RWPE1 (cell line): ENCODE measurements at regions not wholly inside any gene's neighbourhood (a gene's known extent, or its start where the extent isn't known, plus 50 kb on each side); places are given as distances from the start of the nearest gene placed in this dataset.

Experiments
- CTCF ChIA-PET: fragments of 350-600 bp; sonication (Branson Sonifier 250); formaldehyde crosslinking; extraction: SDS; loops from one replicate; lab custom pipeline; 2021; lab: Yijun Ruan, JAX
- POLR2A ChIA-PET: fragments of 400-600 bp; formaldehyde crosslinking; extraction: SDS; loops from one replicate; lab custom pipeline; 2020; ENCODE audit warnings: antibody characterized with exemption; ENCODE audit not compliant: low non-redundant PET; lab: Yijun Ruan, JAX
- DNase-seq: peaks from one replicate; pipeline ENCODE4 v3.0.0; 2012; ENCODE audit warnings: low spot score
- H3K27ac ChIP-seq: fragments of 450-650 bp; 2 replicates; pipeline ENCODE4 v1.5.1; 2017
- TF ChIP-seq, protein P1 (sequence below): fragments of 450-650 bp; conservative IDR thresholded peaks from 2 replicates; pipeline ENCODE4 v1.5.1; 2017; ENCODE audit warnings: low read depth, mild to moderate bottlenecking

GRCh38 chr14:34110531-34110930 lies 159.7 kb upstream of the EGLN3 start:
- TF ChIP-seq, protein P1, sequence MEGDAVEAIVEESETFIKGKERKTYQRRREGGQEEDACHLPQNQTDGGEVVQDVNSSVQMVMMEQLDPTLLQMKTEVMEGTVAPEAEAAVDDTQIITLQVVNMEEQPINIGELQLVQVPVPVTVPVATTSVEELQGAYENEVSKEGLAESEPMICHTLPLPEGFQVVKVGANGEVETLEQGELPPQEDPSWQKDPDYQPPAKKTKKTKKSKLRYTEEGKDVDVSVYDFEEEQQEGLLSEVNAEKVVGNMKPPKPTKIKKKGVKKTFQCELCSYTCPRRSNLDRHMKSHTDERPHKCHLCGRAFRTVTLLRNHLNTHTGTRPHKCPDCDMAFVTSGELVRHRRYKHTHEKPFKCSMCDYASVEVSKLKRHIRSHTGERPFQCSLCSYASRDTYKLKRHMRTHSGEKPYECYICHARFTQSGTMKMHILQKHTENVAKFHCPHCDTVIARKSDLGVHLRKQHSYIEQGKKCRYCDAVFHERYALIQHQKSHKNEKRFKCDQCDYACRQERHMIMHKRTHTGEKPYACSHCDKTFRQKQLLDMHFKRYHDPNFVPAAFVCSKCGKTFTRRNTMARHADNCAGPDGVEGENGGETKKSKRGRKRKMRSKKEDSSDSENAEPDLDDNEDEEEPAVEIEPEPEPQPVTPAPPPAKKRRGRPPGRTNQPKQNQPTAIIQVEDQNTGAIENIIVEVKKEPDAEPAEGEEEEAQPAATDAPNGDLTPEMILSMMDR: no peak
- ChIA-PET CTCF (no interaction called here), POLR2A (no interaction called here)
- H3K27ac ChIP-seq: no peak overlapping the region
- no peak for DNase-seq

GRCh38 chr14:34107441-34107840 lies 156.6 kb upstream of the EGLN3 start:
- POLR2A ChIA-PET: no interaction called here
- CTCF ChIA-PET: no interaction called here

DNA sequence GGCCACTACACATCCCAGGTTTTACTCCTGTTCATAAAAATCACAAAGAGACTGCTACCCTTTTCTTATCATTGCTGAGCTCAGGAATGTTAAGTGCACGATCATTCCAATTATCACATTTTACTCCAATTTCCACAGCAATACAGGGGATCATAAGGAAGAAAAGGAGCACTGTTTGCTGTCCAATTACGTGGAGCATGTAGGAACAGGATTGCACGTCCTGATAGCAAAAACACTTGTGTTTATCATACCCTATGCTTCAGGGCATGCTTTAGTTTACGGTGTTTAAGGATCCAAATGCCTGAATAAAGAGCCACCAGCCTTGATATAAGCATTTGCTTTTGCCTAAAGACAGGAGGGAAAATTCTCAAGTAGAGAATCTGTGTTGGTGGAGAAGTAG lies 155.4 kb upstream of the EGLN3 start:
- no peak overlapping the region for H3K27ac ChIP-seq
- DNase-seq: no peak
- POLR2A ChIA-PET: no interaction called here
- TF ChIP-seq, protein P1: no peak
- CTCF ChIA-PET: no interaction called here

More at GRCh38 chr14:34107441-34107840, 156.6 kb upstream of the EGLN3 start:
- no peak for DNase-seq
- H3K27ac ChIP-seq: no peak overlapping the region
- TF ChIP-seq, protein P1: no peak

DNA sequence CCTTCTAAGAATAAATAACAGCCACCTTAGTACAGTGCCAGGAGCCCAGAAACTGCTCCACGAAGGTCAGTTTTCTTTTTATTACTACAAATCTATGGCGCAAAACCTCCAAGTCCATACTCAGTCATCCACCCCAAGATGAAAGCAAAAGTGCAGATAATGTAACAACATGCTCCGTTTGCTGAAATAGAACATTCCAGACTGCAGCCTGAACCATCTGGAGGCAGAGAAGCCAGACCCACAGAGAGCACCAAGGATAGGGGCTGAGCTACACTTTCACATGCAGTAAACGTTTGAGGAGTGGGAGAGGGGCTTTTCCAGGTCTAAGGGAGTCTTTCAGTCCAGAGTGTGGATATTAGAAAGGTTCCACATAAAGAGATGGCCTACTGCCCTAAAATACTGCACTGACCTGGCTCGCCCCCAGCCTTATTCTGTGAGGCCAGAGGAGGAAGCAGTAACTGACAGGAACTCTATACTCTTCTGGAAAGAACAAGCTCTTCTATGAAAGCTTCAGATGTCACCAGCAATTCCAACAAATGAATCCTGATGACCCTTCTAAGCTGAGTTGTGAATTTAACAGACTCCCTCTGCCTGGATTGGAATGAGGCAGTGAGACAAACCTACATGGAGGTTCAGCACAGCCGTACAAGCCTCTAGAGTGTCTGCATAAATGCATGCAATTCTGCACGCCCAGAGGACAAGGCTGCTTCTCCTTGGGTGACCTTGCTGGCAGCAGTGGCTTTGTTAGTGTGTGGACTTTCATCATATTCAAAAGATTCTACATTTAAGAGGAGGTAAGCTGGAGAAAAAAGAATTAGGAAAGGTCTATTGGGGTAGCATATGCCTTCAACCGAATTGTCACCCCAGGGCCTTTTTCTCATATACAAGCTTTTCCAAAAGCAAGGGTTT lies 153.9 kb upstream of the EGLN3 start:
- CTCF ChIA-PET: no interaction called here
- TF ChIP-seq, protein P1: no peak
- no peak for DNase-seq
- POLR2A ChIA-PET: no interaction called here
- no peak overlapping the region for H3K27ac ChIP-seq

DNA sequence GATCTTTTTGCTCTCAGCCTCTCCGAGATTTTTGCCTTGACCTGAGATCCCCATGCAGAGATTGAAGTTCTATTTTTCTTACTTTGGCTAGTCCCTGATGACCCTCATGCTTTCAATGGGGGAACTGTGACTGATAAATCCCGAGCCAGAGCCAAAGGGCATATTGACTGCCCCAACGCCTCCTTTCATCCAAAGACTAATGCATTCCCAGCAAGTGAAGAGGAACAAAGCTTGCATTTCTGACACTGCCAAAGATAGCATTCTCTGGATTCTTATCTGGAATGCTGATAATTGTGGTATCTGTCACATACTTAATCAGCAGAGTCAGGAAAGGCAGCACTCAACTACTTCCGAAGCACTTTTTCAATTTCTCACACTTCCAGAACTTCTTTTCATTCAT lies 152.3 kb upstream of the EGLN3 start:
- H3K27ac ChIP-seq: no peak overlapping the region
- TF ChIP-seq, protein P1: no peak
- ChIA-PET POLR2A (no interaction called here), CTCF (no interaction called here)
- no peak for DNase-seq

- H3K27ac ChIP-seq: no peak overlapping the region
These were observed 148.8 kb upstream of the EGLN3 start for GRCh38 chr14:34099635-34100034.

More at GRCh38 chr14:34099635-34100034, 148.8 kb upstream of the EGLN3 start:
- DNase-seq: no peak
- TF ChIP-seq, protein P1: no peak
- CTCF ChIA-PET: no interaction called here
- POLR2A ChIA-PET: no interaction called here
